Lower lobe of right lung (tissue), 2 donors: ENCODE measurements at regions not wholly inside any gene's neighbourhood (a gene's known extent, or its start where the extent isn't known, plus 50 kb on each side); places are given as distances from the start of the nearest gene placed in this dataset.

Experiments used
- ATAC-seq, 2 donors: fragments of 200-7000 bp; cut with Tn5 transposase; one replicate each; pipeline ENCODE4 v1.9.1; 2020 to 2022; ENCODE audit warnings: mild to moderate bottlenecking in 2 of 2, moderate library complexity in 2 of 2
- DNase-seq: peaks from one replicate; pipeline ENCODE4 v3.0.0-alpha.2; 2020
- H3K27ac ChIP-seq: fragments of 200-600 bp; one replicate; pipeline ENCODE4 v1.8.0; 2022
- H3K27me3 ChIP-seq: fragments of 200-600 bp; one replicate; pipeline ENCODE4 v1.8.0; 2022; ENCODE audit warnings: low read depth
- H3K36me3 ChIP-seq: fragments of 200-600 bp; one replicate; pipeline ENCODE4 v1.8.0; 2022; ENCODE audit warnings: mild to moderate bottlenecking
- H3K4me1 ChIP-seq: fragments of 200-600 bp; one replicate; pipeline ENCODE4 v1.8.0; 2022
- H3K4me3 ChIP-seq: fragments of 200-600 bp; one replicate; pipeline ENCODE4 v1.8.0; 2022; ENCODE audit warnings: mild to moderate bottlenecking
- H3K9me3 ChIP-seq: fragments of 200-600 bp; one replicate; pipeline ENCODE4 v1.8.0; 2022
- CTCF ChIP-seq: fragments of 200-600 bp; IDR thresholded peaks from one replicate; pipeline ENCODE4 v1.8.0; 2022; ENCODE audit warnings: antibody characterized with exemption, mild to moderate bottlenecking
- intact Hi-C: fragments of 100-400 bp; cut with DNase I; formaldehyde crosslinking; loops from one replicate; pipeline ENCODE4 v1.11.0; 2022
- donor health status: DM: no; HTN: yes; CAD: no; lungs with severe emphysema.

GRCh38 chr5:128615578-128615977 is 77.5 kb upstream of the FBN2 start:
- no peaks in the 10 kb centered on the region for H3K36me3 ChIP-seq
- TF ChIP-seq CTCF, result no peak
- intact Hi-C loops, result no loop called here
- no peaks in the 10 kb centered on the region for H3K9me3 ChIP-seq
- no peaks in the 10 kb centered on the region for H3K4me1 ChIP-seq
- H3K27ac ChIP-seq, result no peak overlapping the region
- DNase-seq (no peak), ATAC-seq (no peak)
- no peak overlapping the region for H3K4me3 ChIP-seq
- H3K27me3 ChIP-seq, result no peaks in the 10 kb centered on the region

GRCh38 chr5:128626536-128627090 is 88.6 kb upstream of the FBN2 start:
- no peak for TF ChIP-seq CTCF
- ATAC-seq, result no peak
- no peak for DNase-seq
- H3K36me3 ChIP-seq, result no peaks in the 10 kb centered on the region
- H3K4me3 ChIP-seq, result no peak overlapping the region
- H3K27me3 ChIP-seq, result no peaks in the 10 kb centered on the region
- no peaks in the 10 kb centered on the region for H3K9me3 ChIP-seq
- no peak overlapping the region for H3K27ac ChIP-seq
- intact Hi-C loops, result no loop called here
- H3K4me1 ChIP-seq, result no peaks in the 10 kb centered on the region

- Histone ChIP-seq H3K27me3 (no peaks in the 10 kb centered on the region), H3K27ac (no peak overlapping the region), H3K9me3 (no peaks in the 10 kb centered on the region), H3K36me3 (no peaks in the 10 kb centered on the region), H3K4me1 (no peaks in the 10 kb centered on the region), H3K4me3 (no peak overlapping the region)
- DNase-seq, result no peak
- no peak for ATAC-seq
- intact Hi-C loops, result no loop called here
- TF ChIP-seq CTCF, result no peak
Measured at GRCh38 chr5:128627939-128628338, 89.9 kb upstream of the FBN2 start.

GRCh38 chr5:128629157-128629556 is 91.1 kb upstream of the FBN2 start:
- no peak for DNase-seq
- no peaks in the 10 kb centered on the region for H3K4me1 ChIP-seq
- ATAC-seq, result no peak
- no peak overlapping the region for H3K27ac ChIP-seq
- intact Hi-C loops, result no loop called here
- H3K27me3 ChIP-seq, result no peaks in the 10 kb centered on the region
- no peaks in the 10 kb centered on the region for H3K9me3 ChIP-seq
- no peaks in the 10 kb centered on the region for H3K36me3 ChIP-seq
- H3K4me3 ChIP-seq, result no peak overlapping the region
- TF ChIP-seq CTCF, result no peak

- H3K27me3 ChIP-seq, result no peaks in the 10 kb centered on the region
- H3K36me3 ChIP-seq, result no peaks in the 10 kb centered on the region
- H3K9me3 ChIP-seq, result no peaks in the 10 kb centered on the region
- ATAC-seq, result no peak
- intact Hi-C loops, result no loop called here
- DNase-seq, result no peak
- H3K27ac ChIP-seq, result no peak overlapping the region
- H3K4me3 ChIP-seq, result no peak overlapping the region
- no peak for TF ChIP-seq CTCF
- H3K4me1 ChIP-seq, result no peaks in the 10 kb centered on the region
Measured at GRCh38 chr5:128630121-128630520, 92.1 kb upstream of the FBN2 start.

GRCh38 chr5:128631771-128632170 is 93.7 kb upstream of the FBN2 start:
- intact Hi-C loops, result no loop called here
- TF ChIP-seq CTCF, result no peak

More at GRCh38 chr5:128631771-128632170, 93.7 kb upstream of the FBN2 start:
- no peaks in the 10 kb centered on the region for H3K36me3 ChIP-seq
- no peak overlapping the region for H3K27ac ChIP-seq
- no peak for ATAC-seq
- H3K4me1 ChIP-seq, result no peaks in the 10 kb centered on the region
- H3K9me3 ChIP-seq, result no peaks in the 10 kb centered on the region
- no peak overlapping the region for H3K4me3 ChIP-seq
- no peak for DNase-seq
- no peaks in the 10 kb centered on the region for H3K27me3 ChIP-seq
